ENCODE measurements at regions not wholly inside any gene's neighbourhood (a gene's known extent, or its start where the extent isn't known, plus 50 kb on each side); places are given as distances from the start of the nearest gene placed in this dataset.
A peak's percentile ranks its signal among the peaks of the same experiment; 100 is the strongest.

DNA sequence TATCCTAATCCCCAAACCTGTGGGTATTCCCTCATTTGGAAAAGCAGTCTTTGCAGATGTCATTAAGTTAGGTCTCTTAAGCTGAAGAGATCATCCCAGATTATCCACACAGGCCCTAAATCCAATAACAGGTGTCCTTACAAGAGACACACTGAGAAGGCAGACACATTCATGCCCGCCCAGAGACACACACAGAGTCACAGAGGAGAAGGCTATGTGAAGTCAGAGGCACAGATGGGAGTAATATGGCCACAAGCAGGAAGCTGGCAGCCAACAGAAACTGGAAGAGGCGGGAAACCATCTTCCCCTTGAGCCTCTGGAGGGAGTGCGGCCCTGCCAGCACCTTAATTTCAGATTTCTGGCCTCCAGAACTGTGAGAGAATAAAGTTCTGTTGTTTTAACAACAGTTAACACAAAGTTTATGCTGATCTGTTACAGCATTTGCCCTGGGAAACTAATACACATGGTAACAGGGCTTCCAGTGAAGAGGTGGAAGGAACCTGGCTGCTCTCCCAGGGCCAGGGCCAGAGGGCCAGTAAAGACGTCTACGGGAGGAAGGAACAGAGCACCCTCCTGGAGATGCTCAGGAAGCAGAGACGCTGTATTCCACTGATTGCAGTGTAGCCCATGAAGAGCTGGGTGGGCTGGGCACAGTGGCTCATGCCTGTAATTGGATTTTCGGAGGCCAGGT is 217.5 kb downstream of the GLI2 start:
- DNase-seq (ENCODE audit: low read depth), result no peak

DNA sequence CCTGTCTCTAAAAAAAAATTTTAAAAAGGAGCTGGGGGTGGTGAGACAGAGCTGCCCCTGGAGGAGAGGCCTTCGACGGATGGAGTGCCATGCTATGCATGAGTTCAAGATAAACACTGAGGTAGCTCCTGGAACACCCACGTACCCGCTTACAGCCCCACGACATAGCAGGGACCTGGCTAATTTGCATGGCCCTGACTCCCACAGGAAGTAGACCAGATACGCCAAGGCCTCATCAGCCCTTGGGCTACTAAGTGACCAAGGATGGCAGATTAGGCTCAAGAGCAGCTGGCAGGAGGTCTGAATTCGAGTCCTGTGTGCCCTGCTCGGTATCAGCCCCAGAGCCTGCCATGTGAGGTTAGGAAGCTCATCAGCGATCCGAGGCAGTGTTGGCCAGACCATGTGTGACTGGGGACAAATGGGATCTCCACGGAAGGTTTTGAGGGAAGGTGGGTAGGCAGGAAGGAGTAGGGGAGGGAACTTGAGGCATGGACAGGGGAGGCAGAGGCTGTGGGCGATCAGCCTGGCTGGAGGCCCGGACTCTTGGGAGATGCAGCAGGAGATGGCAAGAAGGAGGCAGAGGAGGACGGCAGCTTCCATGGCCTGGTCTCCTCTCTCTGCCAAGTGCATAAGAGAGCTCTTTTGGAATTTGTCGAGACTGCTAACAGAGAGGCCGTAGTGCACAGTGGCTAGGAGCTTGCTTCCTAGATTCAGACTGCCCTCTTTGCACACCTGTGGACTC is 218.3 kb downstream of the GLI2 start:
- no peak for DNase-seq (ENCODE audit: low read depth)

DNA sequence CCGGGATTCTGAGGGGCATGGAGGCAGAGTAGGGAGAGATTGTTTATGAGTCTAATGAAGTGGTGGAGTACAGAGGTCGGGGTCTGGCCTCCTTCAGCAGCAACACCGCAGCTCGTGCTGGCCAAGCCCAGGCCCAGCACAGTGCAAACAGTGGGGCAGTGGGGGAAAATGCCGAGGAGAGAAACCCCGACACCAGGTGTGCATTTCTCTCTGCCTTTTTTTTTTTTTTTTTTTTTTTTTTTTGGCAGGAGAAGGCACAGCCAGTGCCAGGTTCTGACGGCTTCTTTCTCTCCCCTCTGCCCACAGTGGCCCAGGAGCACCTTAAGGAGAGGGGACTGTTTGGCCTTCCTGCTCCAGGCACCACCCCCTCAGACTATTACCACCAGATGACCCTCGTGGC is 219.3 kb downstream of the GLI2 start:
- no peak for DNase-seq (ENCODE audit: low read depth)

DNA sequence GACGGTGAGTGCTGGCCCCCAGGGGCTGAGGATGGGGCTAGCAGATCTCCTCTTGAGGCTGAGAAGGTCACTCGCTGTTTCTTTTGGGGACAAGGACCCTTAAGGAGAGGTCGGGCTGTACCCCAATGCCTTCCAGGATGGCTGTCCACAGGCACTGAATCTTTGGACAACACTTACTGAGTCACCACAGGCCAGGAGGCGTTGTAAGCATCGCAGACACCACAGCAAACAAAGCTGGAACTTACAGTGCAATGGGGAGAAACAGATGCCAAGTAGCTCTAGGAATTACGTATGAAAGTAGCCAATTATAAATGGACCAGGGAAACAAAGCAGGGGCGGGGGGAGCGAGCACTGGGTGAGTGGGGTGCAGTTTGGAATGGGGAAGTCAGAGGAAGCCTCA is 219.8 kb downstream of the GLI2 start:
- no peak for DNase-seq (ENCODE audit: low read depth)

DNA sequence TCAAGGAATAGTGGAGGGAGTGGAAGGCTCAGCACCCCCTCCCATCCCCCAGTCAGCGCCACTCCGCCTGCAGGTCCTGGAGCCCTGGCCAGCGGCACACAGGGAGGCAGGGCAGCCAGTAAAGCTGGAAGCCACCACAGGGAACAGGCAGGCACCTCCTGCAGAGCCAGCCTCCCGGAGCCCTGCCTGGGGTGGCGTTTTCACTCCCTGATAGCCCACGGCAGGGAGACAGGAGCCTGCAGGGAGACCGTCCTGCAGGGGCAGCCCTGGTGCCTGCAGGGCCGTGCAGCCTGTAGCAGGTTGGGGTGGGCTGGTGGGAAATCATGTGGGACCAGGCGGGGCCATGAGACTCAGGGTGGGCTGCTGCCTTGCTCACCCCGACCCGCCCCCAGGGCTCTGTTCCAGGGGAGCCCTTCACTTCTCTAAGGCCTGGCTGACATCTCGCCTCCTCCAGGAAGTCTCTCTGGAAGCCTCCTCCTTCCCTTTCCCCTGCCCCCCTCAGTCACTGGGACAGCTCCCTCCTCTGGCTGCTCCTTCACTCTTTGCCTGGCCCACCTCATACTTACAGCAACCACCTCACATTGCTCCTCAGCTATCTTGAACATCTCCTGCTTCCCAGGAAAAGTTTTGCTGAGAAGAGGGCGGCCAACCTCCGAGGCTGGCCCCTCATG is 221.0 kb downstream of the GLI2 start:
- DNase-seq (ENCODE audit: low read depth), result no peak

DNA sequence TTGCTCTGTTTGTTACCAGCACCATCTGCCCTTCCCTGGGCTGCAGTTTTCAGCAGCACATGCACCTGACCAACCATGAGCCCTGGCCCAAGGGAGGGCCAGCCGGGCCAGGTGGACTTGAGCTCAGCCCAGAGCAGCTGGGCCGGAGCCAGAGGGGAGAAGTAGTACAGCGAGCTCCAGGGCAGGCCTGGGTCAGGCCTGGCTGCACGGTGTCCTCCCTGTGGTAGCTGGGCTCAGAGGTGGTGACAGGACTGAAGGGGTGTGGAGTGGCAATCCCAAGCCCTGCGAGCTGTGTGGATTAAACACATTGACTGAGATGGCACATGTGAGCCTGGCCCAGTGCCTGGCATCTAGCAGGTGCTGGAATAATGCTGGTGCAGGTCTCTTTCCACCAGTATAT is 222.2 kb downstream of the GLI2 start:
- DNase-seq (ENCODE audit: low read depth), result no peak

DNA sequence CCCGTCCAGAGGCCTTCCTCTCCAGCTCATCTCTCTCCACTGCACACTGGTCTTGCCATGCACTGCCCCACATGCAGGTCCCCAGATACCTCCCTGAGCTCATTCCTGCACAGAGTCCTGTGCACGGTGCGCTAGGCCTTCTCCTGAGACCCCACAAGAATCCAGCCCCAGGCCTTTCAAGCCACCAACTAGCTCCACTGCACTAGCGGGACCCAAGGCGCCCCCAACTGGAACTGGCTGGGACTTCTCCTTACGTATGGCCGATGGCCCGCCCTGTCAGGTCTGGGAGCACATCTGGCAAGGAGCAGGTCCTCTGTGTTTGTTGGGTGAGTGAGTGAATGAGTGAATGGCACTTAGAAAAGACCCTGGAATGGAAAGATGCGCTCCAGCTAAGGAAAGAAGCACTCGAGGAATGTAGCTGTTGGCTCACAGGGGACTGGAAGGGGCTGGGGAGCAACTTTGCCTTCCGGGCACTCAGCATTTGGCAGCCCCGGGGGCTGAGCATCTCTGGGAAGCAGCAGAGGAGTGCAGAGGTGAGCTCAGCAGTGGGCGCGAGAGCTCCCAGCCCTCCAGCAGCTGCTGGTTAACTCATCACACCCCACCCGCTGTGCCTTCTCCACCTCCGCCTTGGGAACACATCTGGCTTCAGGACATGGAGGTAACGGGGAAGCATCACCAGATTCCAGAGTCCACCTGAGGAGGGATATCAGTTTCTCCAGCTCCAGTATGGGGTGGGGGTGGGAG is 223.1 kb downstream of the GLI2 start:
- no peak for DNase-seq (ENCODE audit: low read depth)

DNA sequence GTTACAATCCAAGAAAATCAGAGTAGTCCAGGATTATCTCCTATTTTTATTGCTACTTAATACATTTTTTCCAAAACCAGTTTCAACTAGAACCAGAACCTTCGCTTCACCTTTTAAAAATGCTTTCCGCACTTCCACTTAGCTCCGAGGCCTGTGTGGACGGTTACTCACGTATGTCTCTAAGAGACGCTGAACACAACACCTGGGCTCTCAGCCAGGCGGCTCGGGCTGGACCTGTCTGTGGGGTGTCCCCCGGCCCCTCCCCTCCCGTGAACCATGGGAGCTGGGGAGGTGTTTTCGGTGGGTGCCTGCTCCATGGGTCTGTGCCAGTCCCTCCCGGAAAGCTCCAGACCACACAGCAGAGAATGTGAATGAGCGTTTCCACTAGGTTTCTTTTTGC is 223.8 kb downstream of the GLI2 start:
- no peak for DNase-seq (ENCODE audit: low read depth)

DNA sequence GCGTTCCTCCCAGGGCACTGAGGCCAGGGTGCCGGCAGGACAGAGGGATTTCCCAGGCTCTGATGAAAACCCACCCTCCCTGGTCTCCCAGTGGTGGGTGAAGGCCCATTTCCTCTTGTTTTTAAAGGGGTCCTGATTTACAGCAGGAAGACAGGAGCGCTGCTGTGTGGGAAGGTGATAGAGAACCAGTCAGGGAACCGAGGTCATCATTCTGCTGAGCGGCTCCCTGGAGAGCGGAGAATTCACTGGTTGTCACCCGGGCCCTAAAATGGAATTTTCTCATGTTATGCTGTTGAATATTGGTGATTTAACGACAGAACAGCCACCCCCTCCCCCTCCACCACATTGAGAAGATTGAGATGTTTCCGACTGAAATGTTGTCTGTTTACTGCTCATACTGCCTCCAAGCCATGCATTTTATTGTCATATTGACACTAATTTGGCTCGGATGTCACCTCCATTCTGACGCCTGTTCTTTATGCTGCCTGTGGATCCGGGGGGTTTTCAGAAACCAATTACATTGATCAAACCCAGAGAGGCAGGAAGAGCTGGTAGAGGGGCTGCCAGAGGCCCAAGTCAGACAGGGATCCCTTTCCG is 225.2 kb downstream of the GLI2 start:
- DNase-seq (ENCODE audit: low read depth), result no peak

DNA sequence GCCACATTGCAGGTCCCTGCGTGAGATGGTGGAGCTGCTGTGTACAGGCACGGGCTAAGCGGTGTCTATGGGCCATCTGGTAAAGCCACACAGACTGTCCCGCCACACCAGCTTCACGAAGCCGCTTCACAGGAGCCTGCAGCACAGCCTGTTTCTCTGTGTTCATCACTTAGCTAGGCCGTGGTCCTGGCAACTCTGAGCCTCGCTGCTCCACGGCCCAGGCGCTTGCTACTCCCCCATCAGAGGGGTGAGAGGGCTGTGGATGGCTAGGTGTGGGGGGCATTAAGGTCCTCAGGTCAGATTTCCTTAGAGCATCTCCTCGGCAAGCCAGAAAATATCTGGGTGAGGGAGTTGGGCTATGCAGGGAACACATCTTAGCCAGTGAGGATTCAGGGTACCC is 225.7 kb downstream of the GLI2 start:
- no peak for DNase-seq (ENCODE audit: low read depth)

DNA sequence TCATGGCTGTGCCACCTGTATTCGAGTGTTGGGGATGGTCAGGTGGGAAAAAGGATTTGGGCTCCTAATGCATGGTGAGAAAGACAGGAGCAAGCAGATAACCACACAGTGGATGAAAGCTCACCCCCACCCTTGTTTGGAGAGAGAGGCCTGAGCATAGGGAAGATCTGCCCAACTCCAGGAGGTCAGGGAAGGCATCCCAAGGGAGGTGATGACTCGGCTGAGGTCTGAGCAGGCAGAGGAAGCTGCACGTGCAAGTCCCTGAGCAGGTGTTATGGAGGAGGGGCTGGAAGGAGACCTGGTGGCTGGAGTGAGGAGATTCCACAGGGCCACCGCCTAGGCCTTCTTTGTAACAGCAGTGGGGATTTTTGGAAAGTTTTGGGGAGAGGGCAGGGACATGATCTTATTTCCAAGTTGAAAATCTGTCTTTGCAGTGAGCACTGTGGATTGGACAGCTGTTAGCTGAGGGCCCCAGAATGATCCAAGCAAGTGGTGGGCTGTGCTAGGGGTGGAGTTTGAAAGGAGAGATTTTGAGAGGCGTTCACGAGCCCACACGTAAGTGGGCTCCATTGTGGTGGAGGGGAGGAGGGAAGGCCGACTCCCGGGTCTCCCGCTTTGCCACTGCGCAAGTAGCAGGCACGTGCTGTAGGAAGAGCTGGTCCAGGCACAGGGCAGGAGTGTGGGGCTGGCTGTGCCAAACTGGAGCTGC is 228.5 kb downstream of the GLI2 start:
- DNase-seq (ENCODE audit: low read depth), result no peak

DNA sequence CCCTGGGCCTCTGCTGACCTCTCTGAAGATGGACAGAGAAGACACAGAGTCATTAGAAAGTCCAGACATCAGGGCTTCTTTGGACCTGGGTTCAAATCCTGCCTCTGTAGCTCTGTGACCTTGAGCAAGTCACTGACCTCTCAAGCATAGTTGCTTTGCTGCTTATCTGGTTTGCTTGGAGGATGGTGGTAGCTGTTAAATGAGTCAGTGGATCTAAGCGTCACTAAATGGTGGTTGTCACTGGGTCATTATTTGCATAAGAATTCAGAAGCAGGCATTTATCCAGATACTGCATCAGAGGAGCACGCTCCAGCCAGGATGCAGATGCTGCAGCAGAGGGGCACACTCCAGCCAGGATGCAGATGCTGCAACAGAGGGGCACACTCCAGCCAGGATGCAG is 229.2 kb downstream of the GLI2 start:
- peak; percentile 15 for DNase-seq (ENCODE audit: low read depth)

DNA sequence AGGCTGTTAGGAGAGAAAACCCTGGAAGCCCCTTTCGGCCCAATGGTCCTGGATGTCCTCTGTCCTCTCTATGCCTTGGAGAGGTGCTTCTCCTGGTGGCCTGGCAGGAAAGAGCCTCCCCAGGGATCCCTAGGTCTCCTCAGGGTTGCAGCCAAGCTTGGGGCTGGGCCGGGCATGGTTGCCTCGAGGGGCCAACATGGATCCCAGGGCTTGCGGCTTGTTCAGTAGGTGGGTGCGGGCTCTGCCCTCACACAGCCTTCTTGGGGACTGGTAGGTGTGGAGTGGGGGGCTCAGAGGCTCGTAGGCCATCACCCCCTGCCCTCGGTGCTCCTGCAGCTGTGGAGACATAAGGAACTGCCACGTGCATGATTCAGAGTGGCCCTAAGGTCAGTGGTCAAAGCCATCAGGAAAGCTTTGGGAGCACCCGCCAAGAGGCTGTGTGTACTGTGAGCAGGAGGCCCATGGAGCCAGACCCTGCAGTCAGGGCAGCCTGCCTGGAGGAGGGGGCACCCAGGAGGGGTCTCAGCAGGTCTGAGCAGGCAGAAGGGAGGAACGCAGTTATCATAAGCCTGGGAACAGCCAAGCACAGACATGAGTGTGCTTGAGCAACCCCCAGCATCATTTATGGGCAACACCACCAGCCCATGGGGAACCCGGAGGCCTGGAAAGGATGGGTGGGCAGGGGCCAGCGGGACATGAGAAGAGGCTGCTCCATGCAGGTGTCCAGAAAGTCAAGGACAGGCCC is 231.0 kb downstream of the GLI2 start:
- no peak for DNase-seq (ENCODE audit: low read depth)

DNA sequence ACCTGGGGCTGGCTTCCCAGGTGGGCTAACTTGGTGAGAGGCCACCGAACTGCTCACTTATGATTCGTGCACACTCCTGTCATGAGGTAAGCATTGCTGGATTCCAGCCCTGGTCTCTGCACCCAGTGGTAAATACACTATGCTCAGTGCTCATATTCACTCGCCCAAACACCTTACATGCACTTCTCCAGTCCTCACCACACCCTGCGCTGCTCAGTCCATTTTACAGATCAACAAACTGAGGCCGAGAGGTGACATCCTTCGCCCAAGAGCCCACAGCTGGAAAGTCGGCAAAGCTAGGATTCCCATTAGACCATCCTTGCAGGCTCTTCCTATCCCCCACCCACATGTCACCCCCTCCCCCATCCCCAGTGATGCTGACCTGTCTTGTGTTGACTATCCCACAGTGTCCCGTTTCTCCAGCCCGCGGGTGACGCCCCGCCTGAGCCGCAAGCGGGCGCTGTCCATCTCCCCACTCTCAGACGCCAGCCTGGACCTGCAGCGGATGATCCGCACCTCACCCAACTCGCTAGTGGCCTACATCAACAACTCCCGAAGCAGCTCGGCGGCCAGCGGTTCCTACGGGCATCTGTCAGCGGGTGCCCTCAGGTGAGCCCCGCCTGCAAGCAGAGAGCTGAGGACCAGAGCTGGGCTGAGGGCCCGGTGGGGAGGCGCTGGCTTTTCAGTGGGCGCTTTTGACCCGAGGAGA is 232.8 kb downstream of the GLI2 start:
- no peak for DNase-seq (ENCODE audit: low read depth)

DNA sequence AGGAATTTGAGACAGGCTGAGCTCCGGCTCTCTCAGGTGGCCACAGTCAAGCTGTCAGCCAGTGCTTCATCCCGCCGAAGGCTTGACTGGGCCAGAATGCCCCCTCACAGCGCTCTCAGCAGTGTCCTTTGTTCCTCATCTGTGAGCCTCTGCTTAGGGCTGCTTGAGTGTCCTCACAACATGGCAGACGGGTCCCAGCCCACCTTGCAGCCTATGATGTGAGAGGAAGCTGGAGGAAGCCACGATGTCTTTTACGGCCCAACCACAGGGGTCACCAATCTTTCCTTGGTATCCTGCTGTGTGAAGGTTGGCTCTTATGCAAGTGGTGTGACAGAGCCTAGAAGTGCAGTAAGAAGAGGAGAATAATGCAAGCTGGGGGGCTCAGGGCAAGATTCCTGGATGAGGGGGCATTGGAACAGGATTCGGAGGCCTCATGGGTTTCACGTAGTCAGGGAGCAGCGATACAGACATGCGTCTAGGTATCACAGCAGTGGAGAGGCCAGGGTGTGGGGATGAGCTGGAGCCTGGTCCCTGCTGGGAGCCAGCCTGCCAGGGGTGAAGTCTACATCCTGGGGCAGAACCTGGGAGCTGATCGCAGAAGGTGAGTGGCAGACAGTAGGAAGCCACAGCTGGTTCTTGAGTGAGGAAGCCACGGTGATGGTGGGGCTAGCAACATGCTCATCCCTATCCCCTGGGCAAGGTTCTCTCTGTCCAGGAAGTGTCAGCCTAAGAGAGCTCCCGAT is 234.1 kb downstream of the GLI2 start:
- no peak for DNase-seq (ENCODE audit: low read depth)

DNA sequence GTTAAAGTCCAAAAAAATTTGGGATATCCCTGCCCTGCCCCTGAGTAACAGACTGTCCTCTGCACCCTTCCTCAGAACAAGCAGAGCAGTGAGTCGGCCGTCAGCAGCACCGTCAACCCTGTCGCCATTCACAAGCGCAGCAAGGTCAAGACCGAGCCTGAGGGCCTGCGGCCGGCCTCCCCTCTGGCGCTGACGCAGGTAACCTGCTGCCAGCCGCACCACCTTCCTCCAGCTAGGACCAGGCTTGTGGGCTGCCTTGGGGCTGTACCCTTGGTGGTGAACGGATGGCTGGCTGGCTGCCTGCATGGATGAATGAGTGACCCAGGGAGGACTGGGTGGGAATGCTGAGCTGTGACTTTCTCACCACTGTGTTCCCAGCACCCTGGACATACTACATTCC is 236.2 kb downstream of the GLI2 start:
- no peak for DNase-seq (ENCODE audit: low read depth)

DNA sequence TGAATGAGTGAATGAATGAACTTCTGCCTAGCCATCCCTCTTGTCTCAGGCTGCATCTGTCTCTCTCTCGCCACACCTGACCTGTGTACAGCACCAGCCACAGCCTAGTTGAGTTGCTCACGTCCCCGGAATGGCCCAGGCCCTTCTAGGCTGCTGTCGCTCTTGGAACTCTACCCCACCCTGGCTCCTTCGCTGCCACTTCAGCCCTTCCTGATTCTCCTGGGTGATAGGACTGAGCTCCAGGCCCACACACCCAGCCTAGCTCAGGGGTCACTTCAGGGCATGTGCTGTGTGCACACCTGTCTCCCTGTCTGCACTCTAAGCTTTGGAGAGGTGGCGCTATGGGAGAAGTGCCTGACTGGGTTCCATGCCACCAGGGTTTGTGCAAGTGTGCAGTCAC is 236.6 kb downstream of the GLI2 start:
- no peak for DNase-seq (ENCODE audit: low read depth)

DNA sequence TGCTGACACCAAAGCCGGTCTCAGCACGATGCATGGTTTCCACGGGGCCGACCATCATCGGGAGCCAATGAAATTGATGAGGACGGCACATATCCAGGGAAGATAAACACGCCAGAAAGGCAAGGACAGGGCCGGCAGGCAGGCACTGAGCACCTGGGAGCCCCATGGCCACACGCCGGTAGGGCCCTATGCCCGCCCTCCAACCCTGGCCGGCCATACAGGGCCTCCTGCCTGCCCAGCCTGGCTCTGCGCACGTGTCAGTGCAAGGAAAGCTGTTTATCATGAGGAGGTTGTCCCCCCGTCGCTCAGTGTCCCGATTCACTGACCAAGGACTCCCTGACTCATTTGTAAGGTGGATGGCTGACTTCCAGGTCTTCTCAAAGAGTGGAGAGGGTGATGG is 237.5 kb downstream of the GLI2 start:
- DNase-seq (ENCODE audit: low read depth), result no peak

DNA sequence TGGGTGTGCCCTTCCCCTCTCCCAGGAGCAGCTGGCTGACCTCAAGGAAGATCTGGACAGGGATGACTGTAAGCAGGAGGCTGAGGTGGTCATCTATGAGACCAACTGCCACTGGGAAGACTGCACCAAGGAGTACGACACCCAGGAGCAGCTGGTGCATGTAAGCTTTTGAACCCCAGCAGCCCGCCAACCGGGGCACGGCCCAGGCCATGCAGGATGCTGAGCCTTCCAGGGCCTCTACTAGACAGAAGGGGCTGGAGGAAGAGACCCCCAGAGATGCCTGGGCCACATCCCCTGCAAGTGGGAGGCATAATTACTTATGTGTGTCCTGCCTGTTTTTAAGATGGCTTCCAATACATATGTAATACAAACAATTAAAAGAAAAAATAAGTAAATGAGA is 239.3 kb downstream of the GLI2 start:
- DNase-seq (ENCODE audit: low read depth), result no peak

Measured in GM04504 (cell line).